Dedifferentiated amniotic fluid mesenchymal stem cell (primary cell): ENCODE measurements at regions not wholly inside any gene's neighbourhood (a gene's known extent, or its start where the extent isn't known, plus 50 kb on each side); places are given as distances from the start of the nearest gene placed in this dataset.
A peak's percentile ranks its signal among the peaks of the same experiment; 100 is the strongest.
"Not testable (repeated sequence)": the region's sequence is repeated elsewhere in the genome, so short reads cannot be mapped to it uniquely, and the experiment has no call there.

Experiments
- DNase-seq: peaks from one replicate; pipeline ENCODE4 v3.0.0-alpha.2; 2016; ENCODE audit errors: extremely low spot score

DNA sequence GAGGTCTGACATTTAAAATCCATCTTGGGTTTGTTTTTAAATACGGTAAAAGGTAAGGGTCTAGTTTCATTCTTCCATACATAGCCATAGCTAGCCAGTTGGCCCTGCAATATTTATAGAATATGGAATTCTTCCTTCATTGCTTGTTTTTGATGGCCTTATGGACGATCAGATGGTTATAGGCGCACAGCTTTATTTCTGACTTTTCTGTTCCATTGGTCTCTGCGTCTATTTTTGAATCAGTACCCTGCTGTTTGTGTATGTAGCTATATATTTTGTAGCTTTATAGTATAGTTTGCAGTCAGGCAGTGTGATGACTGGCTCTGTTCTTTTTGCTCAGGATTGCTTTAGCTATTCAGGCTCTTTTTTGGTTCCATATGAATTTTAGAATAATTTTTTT is 366.8 kb upstream of the MIS18BP1 start:
- DNase-seq = no peak

DNA sequence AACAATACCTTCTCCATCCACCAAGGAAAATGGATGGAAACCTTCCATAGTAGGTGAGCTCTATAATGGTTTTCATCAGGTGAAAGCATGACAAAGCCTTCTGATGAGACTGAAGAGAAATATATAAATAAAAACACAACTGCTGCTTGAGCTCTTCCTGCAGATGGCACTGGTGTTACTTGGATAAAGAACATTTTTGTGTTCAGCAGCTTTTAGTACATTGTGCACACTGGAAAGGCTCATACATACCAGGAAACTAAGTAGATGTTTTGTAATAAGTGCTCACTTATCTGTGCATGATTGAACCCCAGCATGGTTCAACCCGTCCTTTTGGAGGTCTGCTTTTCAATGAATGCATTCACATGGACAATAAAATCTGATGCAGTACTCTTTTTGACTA is 357.3 kb upstream of the MIS18BP1 start:
- DNase-seq = no peak

DNA sequence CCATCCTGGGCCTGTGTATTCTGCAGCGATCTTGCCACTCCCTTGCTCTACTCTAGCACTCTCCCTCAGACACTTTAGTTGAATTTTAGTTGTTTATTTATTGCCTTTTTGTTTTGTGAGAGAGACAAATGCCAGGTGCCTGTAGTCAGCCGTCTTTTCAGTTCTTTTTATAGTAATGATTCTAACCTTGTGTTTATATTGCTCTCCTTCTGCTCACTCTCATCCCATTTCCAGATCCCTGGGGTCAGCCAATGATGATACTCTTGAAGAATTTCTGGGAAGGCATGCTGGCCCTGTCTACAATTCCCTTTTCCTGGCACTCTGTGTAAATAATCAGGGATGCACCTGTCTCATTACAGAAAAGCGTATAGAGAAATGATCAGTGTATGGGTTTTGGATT is 334.1 kb upstream of the MIS18BP1 start:
- DNase-seq = no peak

DNA sequence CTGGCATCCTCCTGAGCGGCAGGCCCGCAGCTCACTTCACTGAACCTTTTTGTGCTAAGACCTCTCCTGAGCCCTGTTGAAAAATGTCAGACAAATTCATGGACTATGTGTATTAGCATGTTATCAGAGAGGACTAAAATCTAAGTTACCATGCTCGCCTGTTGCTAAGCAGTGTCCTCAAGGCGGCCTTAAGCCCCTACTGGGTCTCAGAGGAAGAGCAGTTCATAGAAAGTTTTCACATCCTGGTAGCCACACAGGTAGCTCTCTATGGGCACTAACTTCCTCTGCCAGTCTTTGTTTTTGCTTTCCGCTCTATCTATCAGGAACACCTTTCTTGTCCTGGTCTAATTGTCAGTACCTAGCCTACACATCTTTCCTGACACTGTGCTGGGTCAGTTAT is 306.6 kb upstream of the MIS18BP1 start:
- no peak for DNase-seq

DNA sequence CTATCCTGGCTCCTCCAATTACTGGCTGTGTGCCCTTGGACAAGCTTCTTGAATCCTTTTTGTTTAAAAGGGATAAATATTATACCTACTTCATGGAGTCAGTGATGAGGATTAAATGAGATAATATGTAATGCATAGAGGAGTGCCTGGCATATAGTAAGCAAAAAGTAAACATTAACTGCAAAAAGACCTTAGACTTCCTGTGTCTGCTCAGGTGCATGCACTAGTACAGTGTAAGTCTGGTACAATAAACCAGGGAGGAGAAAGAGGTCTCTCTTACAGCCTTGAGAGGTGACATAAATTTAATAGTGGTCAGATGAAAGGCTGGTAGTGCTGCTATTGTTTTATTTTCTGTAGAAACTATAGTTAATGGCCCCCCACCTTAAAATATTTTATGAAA is 305.2 kb upstream of the MIS18BP1 start:
- DNase-seq = no peak

DNA sequence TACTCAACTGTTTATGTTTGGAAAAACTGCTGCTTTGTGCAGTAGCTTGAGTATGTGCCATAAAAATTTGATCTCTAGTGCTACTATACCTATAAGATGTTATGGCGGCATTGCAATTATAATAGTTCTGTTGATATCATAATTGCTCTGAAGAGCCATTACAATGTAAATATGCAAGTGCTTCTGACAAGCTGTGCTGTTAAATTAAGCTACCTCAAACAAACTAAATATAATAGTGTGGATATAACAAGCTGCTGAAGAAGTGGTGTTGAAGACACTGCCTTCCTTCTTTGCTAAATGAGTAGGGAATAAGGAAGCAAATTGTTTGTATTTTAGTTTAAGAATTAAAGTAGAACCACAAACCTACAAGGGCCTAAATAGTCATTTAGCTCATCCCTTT is 301.0 kb upstream of the MIS18BP1 start:
- no peak for DNase-seq

DNA sequence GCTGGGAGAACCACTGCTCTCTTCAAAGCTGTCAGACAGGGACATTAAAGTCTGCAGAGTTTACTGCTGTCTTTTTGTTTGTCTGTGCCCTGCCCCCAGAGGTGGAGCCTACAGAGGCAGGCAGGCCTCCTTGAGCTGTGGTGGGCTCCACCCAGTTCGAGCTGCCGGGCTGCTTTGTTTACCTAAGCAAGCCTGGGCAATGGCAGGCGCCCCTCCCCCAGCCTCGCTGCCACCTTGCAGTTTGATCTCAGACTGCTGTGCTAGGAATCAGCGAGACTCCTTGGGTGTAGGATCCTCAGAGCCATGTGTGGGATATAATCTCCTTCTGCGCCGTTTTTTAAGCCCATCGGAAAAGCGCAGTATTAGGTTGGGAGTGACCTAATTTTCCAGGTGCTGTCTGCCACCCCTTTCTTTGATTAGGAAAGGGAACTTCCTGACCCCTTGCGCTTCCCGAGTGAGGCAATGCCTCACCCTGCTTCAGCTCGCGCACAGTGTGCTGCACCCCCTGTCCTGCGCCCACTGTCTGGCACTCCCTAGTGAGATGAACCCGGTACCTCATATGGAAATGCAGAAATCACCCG is 298.3 kb upstream of the MIS18BP1 start:
- DNase-seq = not testable (repeated sequence)

DNA sequence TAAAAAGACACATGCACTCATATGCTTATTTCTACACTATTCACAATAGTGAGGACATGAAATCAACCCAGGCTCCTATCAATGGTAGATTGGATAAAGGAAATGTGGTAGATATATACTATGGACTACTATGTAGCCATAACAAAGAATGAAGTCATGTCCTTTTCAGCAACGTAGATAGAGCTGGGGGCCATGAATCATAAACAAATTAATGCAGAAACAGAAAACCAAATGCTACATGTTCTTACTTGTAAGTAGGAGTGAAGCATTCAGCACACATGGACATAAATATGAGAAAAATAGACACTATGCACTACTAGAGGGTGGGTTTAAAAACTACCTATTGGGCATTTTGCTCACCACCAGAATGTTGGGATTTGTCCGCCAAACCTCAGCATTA is 278.0 kb upstream of the MIS18BP1 start:
- DNase-seq = no peak

DNA sequence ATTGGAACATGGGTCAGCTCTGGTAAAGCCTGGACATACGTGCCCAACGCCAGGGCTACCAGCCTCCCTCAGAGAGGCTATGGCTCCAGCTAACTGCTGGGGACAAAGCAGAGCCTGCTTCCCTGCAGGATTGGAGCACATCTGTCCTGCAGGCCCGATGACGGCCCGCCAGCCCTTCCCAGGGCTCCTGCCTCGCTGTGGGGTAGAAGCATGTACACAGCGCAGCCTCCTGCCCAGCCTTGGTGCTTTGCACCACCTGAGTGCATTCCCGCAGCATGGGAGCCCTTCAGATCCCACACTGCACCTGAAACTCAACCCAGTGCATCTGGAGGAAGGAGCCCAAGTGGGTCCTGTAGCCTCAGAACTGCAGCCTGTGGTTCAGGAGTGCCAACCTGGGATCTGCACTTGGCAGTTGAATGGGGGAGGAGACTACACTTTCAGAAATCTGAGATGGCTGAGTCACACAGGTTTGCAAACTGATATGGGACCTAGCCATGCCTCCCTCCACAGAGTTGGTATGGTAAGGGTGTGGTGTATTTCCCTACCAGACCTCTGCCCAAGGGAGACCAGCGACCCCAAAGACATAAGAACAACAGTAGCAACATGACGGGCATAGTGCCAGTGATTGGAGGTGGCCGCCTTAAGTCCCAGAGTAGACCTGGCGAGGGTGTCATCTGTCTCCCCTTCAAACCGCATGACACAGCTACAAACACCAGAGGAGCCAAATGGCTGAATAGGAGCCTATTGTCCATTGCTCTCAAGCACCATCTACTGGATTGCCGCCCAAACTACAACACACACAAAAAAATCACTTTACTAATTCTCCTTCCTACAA is 273.9 kb upstream of the MIS18BP1 start:
- no peak for DNase-seq

DNA sequence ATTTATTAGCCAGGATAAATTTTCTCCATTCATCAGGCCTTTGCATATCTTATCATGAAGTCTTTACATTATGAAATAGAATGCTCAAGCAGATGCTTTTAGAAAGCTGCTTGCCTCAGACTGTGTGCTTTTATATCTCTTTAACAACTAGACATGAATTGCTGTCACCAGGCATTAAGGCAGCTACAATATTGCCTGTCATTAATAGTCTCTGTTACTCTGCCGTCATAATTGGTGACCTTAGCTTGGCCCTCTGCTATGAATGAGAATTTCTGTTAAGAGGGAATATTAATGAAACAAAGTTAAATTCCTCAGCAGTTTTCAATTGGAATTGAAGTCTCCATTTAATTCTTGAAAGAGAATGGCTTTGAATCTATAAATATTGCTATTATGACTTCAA is 266.8 kb upstream of the MIS18BP1 start:
- no peak for DNase-seq

DNA sequence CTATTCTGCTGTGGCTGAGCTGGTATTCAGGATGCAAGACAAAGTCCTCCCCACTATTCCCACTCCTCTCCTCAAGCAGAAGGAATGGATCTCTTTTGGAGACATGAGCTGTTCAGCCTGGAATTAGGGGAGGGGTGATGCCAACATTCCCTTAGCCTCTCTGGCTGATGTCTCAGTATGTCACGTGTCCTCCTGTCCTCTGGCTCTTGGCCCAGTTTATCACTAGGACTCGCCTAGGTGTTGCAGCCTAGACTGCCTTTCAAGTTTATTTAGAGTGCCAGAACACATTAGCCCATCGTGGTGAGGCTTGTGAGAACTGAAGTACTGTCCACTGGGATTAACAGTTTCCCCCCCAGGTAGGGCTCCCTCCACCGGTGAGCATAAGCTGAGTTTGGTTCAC is 239.9 kb upstream of the MIS18BP1 start:
- no peak for DNase-seq

DNA sequence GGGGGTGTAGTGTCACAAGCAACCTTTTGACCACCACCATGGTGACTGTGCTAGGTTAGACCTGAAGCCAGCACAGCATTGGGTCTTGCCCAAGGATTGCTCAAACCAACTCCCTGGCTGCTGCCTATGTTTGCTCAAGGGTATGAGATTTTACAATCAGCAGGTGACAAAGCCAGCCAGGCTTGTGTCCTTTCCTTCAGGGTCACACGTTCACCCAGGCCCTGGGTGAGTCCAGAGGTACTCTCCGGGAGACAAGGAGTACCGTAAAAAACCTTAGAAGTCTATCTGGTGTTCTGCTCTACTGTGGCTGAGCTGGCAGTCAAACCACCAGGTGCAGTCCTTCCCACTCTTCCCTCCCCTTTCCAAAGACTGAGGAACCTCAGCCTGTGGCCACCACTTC is 238.9 kb upstream of the MIS18BP1 start:
- DNase-seq = no peak

DNA sequence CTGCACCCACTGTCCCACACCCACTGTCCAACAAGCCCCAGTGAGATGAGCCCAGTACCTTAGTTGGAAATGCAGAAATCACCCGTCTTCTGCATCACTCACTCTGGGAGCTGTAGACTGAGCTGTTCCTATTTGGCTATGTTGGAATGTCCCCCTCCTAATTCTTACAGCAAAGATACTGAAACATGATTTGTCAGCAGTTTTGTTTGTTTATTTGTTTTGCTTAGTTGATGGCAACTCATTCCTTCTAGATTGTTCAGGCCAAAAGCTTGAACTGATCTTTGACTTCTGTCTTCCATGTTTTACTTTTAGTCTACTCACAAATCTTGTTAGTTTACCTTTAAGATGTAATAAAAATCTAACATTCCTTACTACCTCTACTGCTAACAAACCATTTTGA is 233.6 kb upstream of the MIS18BP1 start:
- DNase-seq = no peak

DNA sequence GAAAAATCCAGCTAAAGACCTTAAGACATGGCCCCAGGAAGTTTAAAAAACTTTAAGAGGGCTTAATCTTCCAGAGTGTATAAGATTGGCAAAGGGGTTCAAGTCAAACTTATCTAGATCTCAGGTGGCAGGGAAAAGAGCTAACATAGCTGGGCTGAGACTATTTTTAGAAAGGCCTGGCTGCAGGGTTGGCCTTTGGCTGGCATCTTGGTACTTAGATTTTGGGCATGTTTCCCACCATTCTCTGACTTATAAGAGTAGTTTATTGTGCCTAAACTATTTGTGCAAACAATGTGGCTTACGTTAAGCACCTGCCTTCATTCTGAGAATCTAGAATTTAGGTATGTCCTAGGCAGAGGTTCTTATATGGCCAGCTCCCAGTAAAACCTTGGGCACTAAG is 214.0 kb upstream of the MIS18BP1 start:
- no peak for DNase-seq

DNA sequence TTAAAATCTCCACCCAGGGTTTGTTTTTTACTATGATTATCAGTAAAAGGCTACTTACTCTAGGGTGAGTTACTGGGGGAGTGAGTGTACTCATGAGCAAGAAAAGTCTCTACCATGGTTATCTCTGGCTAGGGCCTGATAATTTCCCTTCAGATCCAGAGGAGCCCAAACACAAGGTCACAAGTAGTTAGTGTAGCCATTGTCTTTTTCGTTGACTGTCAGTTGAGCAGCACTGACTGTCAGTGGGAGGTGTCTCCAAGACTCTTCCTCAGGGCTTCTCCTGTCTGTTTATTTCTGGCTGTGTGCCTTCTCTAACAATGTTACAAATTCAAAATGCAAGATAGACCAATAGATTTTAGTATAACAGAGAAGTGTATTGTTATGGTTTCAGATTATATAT is 181.2 kb upstream of the MIS18BP1 start:
- no peak for DNase-seq

DNA sequence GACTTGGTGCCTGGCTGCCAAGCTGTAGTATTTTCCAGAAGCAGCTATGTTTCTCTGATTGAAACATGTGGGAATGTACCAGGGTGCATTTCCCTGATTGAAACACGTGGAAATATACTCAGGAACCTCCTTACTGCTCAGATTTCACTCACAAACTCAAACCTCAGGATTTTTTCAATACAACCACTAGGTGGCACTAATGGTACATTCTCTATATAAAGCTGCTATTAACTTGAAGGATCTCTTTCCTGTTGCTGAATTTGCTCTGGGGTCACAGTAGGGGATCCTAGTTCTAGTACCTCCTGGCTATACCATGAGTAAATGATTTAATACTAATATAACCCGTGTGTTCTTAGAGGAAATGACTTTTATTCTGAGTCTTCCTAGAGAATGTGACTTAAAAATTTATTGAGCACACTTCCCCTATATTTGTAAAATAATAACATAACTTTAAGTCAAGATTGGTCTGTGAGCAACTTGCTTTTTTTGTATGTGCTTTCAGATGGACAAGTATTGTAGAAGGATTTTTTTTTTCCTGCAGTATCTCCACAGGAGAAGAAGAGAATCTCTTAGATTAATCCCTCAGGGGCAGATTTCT is 173.8 kb upstream of the MIS18BP1 start:
- peak; percentile 34 for DNase-seq

DNA sequence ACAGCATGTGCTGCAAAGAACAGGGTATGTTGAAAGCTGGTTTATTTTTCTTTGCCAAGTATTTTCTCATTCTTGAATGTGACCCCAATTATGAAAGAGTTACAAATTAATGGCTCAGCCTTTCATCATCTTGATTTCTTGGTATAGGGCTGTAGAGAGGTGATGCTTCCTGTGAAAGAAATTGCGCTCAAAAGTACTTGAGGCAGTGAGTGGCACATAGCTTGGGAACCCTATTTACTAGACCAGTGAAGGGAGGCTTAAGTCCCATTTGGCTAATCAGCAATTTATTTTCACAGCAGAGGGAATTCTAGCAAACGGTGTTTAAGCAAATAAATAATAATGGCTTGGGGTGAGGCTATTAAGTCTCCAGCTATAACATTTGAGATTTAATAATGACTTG is 153.9 kb upstream of the MIS18BP1 start:
- no peak for DNase-seq

DNA sequence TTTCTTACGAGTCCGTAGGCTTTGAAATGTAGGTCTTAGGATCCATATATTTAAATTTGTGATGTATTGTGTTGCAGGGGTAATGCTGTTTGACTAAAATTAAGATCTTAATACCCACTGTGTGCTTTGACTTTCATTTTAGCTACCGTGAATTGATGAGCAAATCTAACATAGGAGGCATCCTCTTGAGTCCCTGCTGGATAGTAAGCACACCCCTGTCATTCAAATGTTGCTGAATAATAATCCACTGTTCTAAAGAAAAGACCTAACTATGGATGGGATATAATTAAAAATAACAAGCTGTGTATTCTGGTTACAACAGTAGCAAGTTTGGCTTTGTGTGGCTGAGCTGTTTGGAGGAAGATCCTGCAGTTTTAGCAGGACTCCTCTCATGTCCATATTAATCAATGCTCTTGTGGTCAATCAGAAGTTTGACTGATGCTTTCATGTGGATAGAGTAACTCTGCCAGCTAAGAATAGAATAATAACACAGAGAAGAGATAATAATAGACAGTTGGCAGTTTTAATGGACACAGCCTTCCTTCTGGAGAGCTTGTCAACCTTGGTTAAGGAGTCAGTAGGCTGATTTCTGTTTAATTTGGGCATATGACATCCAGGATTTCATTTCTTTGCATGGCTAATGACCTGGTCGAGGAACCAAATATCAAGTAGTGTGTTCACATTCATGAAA is 148.1 kb upstream of the MIS18BP1 start:
- no peak for DNase-seq

DNA sequence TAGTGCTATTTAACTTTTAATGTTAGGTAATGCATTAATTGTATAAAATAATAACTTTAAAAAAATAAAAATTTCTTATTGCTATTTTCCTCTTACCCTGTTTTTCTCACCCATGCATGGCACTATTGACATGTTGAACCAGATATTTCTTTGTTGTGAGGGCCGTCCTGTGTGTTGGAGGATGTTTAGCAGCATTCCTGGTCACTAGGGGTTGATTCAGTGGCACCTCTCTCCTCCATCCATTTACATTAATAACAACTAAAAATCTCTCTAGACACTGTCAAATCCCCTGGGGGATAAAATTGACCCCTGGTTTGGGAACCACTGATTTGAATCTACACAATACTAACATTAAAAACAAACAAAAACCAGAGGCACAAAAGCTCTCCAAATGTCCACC is 147.5 kb upstream of the MIS18BP1 start:
- DNase-seq = no peak

DNA sequence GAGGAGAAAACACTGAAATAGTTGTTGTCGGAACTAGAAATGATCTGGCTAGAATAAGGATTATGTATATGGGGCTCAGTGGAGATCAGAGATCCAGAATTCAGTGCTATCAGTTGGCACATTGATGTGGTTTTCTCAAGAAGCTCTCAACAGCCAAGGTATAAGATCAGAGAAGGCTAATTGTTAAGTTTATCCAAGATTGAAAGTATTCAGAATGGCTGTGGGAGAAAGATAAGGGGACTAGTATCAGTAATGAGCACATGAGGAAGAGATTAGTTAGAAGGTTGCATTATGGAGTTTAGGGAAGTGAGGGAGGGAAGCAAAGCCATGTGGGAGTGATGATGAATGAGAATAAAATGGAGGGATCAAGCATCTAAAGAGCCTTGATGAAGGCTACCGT is 128.1 kb upstream of the MIS18BP1 start:
- DNase-seq = no peak

DNA sequence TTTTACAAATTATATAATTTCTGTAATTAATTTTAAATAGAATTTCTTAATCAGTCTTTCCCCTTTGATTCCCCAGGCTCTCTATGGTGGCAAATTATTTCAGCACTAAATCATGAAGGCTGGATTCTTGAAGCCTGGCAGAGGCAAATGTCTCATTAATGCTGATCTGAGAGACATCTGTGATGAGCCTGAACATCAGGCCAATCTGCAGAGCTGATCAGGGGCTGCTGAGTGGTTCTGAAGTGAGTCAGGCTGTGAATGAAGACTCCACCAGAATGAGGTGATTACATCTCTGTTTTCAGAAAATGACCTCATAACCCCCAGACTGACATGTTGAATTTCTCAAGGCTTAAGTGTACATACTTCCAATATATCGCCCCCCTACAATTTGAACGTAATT is 124.2 kb upstream of the MIS18BP1 start:
- no peak for DNase-seq

DNA sequence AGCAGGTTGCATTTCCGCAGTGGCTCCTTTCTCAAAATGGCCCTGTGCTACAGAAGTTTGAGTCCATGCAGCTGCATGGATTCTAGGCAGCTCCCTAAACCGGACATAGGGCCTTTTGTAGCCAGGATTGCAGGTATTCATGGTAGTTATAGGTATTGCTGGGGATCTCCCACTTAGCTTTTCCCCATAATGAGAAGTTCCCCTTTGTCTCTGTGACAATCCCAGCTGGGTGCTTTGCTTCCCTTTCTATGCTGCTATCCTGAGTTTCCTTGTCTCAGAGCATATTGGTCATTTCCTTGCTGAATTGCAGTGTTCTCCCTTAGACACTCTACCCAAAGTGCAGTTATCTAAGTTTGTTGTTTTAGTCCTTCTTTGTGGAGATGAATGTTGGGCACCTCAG is 120.9 kb upstream of the MIS18BP1 start:
- no peak for DNase-seq
